Retinal pigment epithelial cell (primary cell): ENCODE measurements at regions not wholly inside any gene's neighbourhood (a gene's known extent, or its start where the extent isn't known, plus 50 kb on each side); places are given as distances from the start of the nearest gene placed in this dataset.

Source experiments
- DNase-seq: peaks from one replicate; pipeline ENCODE4 v3.0.0-alpha.2; 2010; ENCODE audit warnings: low read depth
- H3K4me3 ChIP-seq: 2 replicates; pipeline ENCODE4 v1.5.1; 2011; ENCODE audit warnings: mild to moderate bottlenecking, low read length, control low read depth, moderate library complexity
- CTCF ChIP-seq: conservative IDR thresholded peaks from 2 replicates; pipeline ENCODE4 v1.5.1; 2011; ENCODE audit warnings: low read depth, low read length, control low read depth, inconsistent platforms

- DNase-seq = no peak
- TF ChIP-seq CTCF = no peak
- no peak overlapping the region for H3K4me3 ChIP-seq
Observed at GRCh38 chr3:95612611-95613010, 1201.8 kb upstream of the EPHA6 start.

- DNase-seq = no peak
- TF ChIP-seq CTCF = no peak
Observed at GRCh38 chr3:95613993-95614392, 1200.4 kb upstream of the EPHA6 start.

GRCh38 chr3:95615592-95616310 lies 1198.6 kb upstream of the EPHA6 start:
- no peak for TF ChIP-seq CTCF
- H3K4me3 ChIP-seq = no peak overlapping the region
- peak; percentile 33 for DNase-seq

More at GRCh38 chr3:95613993-95614392, 1200.4 kb upstream of the EPHA6 start:
- H3K4me3 ChIP-seq = no peak overlapping the region

GRCh38 chr3:95626107-95626506 lies 1188.3 kb upstream of the EPHA6 start:
- TF ChIP-seq CTCF = no peak
- no peak overlapping the region for H3K4me3 ChIP-seq
- DNase-seq = no peak

- TF ChIP-seq CTCF = no peak
- no peak overlapping the region for H3K4me3 ChIP-seq
- DNase-seq = no peak
Observed at GRCh38 chr3:95627293-95627692, 1187.1 kb upstream of the EPHA6 start.

GRCh38 chr3:95627697-95628096 lies 1186.7 kb upstream of the EPHA6 start:
- no peak for DNase-seq
- no peak overlapping the region for H3K4me3 ChIP-seq
- TF ChIP-seq CTCF = no peak

- TF ChIP-seq CTCF = no peak
- no peak for DNase-seq
- no peak overlapping the region for H3K4me3 ChIP-seq
Observed at GRCh38 chr3:95629802-95630201, 1184.6 kb upstream of the EPHA6 start.
